Gastroesophageal sphincter (tissue), 3 donors: ENCODE measurements at regions not wholly inside any gene's neighbourhood (a gene's known extent, or its start where the extent isn't known, plus 50 kb on each side); places are given as distances from the start of the nearest gene placed in this dataset.

Experiments used
- POLR2AphosphoS5 ChIP-seq: sonication (generic); formaldehyde crosslinking; IDR thresholded peaks from one replicate; pipeline ENCODE4 v1.6.1; 2017; ENCODE audit warnings: antibody characterized with exemption
- TF ChIP-seq, protein P1 (sequence below), 4 experiments: fragments of 200-600 bp in 2 of 4; fragments of 450-650 bp in 2 of 4; sonication (generic) in 1 of 4; IDR thresholded peaks; one replicate each; pipeline ENCODE4 v1.5.1; 2017 to 2019; ENCODE audit warnings: antibody characterized with exemption in 4 of 4, mild to moderate bottlenecking in 2 of 4, moderate library complexity in 2 of 4

DNA sequence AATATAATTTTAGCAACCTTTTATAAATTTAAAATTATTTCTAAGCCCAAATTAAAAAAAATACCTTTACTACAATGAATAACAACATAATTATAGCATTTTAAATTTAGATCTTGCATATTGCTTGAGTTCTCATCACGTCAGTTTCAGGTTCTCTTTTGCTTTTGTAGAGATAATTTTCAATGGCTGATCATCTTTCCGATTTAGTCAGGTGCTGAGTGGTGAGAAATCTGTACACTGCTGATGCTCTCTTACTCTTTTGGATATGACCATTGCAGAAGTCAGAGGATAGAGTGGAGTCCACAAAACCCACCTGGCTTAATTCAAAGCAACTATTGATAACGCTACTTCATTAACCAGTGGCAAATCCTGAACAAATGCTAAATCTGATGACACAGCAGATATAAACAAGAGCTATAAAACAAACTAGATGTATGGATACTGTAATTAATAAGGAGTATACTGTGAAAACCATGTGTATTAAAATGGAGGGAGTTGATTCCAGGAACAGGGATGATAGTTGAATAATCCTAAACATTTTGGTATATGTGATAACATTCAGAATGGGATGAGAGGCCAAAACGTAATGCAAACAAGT is 394.8 kb downstream of the CSNK1G3 start:
- TF ChIP-seq, protein P1, sequence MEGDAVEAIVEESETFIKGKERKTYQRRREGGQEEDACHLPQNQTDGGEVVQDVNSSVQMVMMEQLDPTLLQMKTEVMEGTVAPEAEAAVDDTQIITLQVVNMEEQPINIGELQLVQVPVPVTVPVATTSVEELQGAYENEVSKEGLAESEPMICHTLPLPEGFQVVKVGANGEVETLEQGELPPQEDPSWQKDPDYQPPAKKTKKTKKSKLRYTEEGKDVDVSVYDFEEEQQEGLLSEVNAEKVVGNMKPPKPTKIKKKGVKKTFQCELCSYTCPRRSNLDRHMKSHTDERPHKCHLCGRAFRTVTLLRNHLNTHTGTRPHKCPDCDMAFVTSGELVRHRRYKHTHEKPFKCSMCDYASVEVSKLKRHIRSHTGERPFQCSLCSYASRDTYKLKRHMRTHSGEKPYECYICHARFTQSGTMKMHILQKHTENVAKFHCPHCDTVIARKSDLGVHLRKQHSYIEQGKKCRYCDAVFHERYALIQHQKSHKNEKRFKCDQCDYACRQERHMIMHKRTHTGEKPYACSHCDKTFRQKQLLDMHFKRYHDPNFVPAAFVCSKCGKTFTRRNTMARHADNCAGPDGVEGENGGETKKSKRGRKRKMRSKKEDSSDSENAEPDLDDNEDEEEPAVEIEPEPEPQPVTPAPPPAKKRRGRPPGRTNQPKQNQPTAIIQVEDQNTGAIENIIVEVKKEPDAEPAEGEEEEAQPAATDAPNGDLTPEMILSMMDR (IDR thresholded peaks at IDR 0.05), result no peak
- no peak for TF ChIP-seq POLR2AphosphoS5
